Keratinocyte (primary cell): ENCODE measurements at regions not wholly inside any gene's neighbourhood (a gene's known extent, or its start where the extent isn't known, plus 50 kb on each side); places are given as distances from the start of the nearest gene placed in this dataset.

Source experiments
- DNase-seq: peaks from one replicate; pipeline ENCODE4 v3.0.0-alpha.2; 2011; ENCODE audit warnings: low read depth, missing footprints, low spot score
- FAIRE-seq: peaks from 2 replicates; lab custom pipeline; 2011; peaks lifted over from hg19 to GRCh38; lab: Jason Lieb, UNC
- H2AFZ ChIP-seq: 2 replicates; pipeline ENCODE4 v1.6.0; 2012; ENCODE audit warnings: low read length, control low read depth, inconsistent platforms; ENCODE audit not compliant: control insufficient read depth
- H3K27ac ChIP-seq: 2 replicates; pipeline ENCODE4 v1.5.1; 2011; ENCODE audit warnings: low read length; ENCODE audit not compliant: control insufficient read depth, insufficient read depth
- H3K27me3 ChIP-seq: 3 replicates; pipeline ENCODE4 v1.6.0; 2011; ENCODE audit warnings: low read length; ENCODE audit not compliant: control insufficient read depth, insufficient read depth; ENCODE audit errors: extremely low read depth
- H3K36me3 ChIP-seq, 2 experiments: 2 replicates in 1 of 2; 3 replicates in 1 of 2; pipeline ENCODE4 v1.5.1; 2011; ENCODE audit warnings: low read length in 2 of 2, mild to moderate bottlenecking in 1 of 2; ENCODE audit not compliant: control insufficient read depth in 2 of 2, insufficient read depth in 2 of 2; ENCODE audit errors: extremely low read depth in 1 of 2
- H3K4me1 ChIP-seq: 3 replicates; pipeline ENCODE4 v1.5.1; 2011; ENCODE audit warnings: low read length; ENCODE audit not compliant: control insufficient read depth, insufficient read depth; ENCODE audit errors: extremely low read depth
- H3K4me2 ChIP-seq: 3 replicates; pipeline ENCODE4 v1.6.0; 2011; ENCODE audit warnings: low read depth, low read length; ENCODE audit not compliant: control insufficient read depth, insufficient read depth; ENCODE audit errors: extremely low read depth
- H3K4me3 ChIP-seq, 3 experiments: fragments of 200-600 bp in 1 of 3; sonication (generic) in 1 of 3; 2 replicates in 2 of 3; 3 replicates in 1 of 3; pipeline ENCODE4 v1.5.1; 2011 to 2016; ENCODE audit warnings: low read length in 3 of 3, mild to moderate bottlenecking in 3 of 3, control low read depth in 2 of 3, inconsistent platforms in 1 of 3, low read depth in 1 of 3, mixed read lengths in 1 of 3, mixed run types in 1 of 3, moderate library complexity in 1 of 3; ENCODE audit not compliant: control insufficient read depth in 2 of 3, insufficient read depth in 2 of 3; ENCODE audit errors: extremely low read depth in 1 of 3
- H3K79me2 ChIP-seq: 2 replicates; pipeline ENCODE4 v1.6.0; 2012; ENCODE audit warnings: low read length; ENCODE audit not compliant: control insufficient read depth, insufficient read depth
- H3K9ac ChIP-seq: 3 replicates; pipeline ENCODE4 v1.6.0; 2011; ENCODE audit warnings: low read length; ENCODE audit not compliant: control insufficient read depth, insufficient read depth; ENCODE audit errors: extremely low read depth
- H3K9me1 ChIP-seq: 3 replicates; pipeline ENCODE4 v1.6.0; 2011; ENCODE audit warnings: low read length; ENCODE audit not compliant: control insufficient read depth, insufficient read depth; ENCODE audit errors: extremely low read depth
- H3K9me3 ChIP-seq: 2 replicates; pipeline ENCODE4 v1.5.1; 2012; ENCODE audit warnings: low read depth, low read length; ENCODE audit not compliant: control insufficient read depth
- H4K20me1 ChIP-seq: 3 replicates; pipeline ENCODE4 v1.6.0; 2011; ENCODE audit warnings: low read length; ENCODE audit not compliant: control insufficient read depth, insufficient read depth; ENCODE audit errors: extremely low read depth
- EZH2 ChIP-seq: IDR thresholded peaks from one replicate; pipeline ENCODE4 v1.6.1; 2012; ENCODE audit warnings: inconsistent platforms, mild to moderate bottlenecking, low read length, moderate library complexity
- dilution Hi-C: fragments of 300-500 bp; cut with MboI; formaldehyde crosslinking; loops from one replicate; pipeline ENCODE4 v1.7.0; 2020; ENCODE audit warnings: low sequenced_read_pairs; ENCODE audit not compliant: extremely low pct_ligation_motif_present
- TF ChIP-seq, protein P1 (sequence below), 3 experiments: IDR thresholded peaks in 1 of 3; conservative IDR thresholded peaks in 1 of 3; optimal IDR thresholded peaks in 1 of 3; 2 replicates in 2 of 3; 3 replicates in 1 of 3; pipeline versions ENCODE3 to v1.5.1; 2011; ENCODE audit warnings: low read length in 3 of 3, mild to moderate bottlenecking in 3 of 3, moderate library complexity in 2 of 3, control low read depth in 1 of 3, inconsistent platforms in 1 of 3; ENCODE audit not compliant: insufficient read depth in 2 of 3; ENCODE audit errors: extremely low read depth in 1 of 3

DNA sequence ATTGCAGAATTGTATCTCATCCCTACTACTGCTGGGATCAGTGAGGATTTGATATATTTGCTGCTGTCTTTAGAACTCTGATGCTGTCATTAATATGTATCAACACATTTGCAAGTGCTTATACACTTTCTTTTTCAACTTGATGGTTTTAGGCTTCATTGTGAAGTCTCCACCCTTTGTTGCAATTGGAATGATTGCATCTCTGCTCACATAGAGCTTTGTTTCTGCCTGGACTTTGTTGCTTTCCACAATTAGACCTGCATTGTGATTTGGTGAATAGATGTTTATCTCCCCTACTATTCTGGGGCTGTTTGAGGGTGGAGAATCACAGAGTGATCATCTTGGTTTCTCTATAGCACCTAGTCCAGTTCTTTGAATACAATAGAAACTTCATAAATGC lies 666.7 kb downstream of the EPM2A start:
- FAIRE-seq: no peak

DNA sequence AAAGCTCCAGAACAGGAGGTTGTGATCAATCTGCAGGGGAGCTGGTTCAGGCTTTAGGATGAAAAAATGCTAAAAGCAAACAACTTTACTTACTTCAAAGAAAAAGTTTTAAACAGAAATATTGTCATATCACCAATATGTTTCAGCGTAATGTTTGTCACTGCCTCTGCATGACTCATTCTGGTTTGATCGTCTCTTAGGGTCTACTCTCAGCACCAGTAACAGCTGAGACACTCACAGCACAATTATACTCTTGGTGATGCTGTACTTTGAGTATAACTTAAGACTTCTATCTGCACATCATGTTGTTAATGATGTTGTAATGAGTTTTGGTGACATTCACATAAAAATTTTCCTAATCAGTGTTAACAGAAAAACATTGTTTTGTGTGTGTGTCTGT lies 665.4 kb downstream of the EPM2A start:
- TF ChIP-seq, protein P1, sequence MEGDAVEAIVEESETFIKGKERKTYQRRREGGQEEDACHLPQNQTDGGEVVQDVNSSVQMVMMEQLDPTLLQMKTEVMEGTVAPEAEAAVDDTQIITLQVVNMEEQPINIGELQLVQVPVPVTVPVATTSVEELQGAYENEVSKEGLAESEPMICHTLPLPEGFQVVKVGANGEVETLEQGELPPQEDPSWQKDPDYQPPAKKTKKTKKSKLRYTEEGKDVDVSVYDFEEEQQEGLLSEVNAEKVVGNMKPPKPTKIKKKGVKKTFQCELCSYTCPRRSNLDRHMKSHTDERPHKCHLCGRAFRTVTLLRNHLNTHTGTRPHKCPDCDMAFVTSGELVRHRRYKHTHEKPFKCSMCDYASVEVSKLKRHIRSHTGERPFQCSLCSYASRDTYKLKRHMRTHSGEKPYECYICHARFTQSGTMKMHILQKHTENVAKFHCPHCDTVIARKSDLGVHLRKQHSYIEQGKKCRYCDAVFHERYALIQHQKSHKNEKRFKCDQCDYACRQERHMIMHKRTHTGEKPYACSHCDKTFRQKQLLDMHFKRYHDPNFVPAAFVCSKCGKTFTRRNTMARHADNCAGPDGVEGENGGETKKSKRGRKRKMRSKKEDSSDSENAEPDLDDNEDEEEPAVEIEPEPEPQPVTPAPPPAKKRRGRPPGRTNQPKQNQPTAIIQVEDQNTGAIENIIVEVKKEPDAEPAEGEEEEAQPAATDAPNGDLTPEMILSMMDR (optimal IDR thresholded peaks at IDR 0.05 in 1 of 3, IDR thresholded peaks at IDR 0.05 in 1 of 3, conservative IDR thresholded peaks at IDR 0.05 in 1 of 3; ENCODE audit: extremely low read depth in 1 of 3, insufficient read depth in 2 of 3, low read length in 3 of 3): no peak
- no peak for TF ChIP-seq EZH2
- H3K4me2 ChIP-seq: no peak overlapping the region
- H3K4me1 ChIP-seq: no peaks in the 10 kb centered on the region
- H3K27me3 ChIP-seq: no peaks in the 10 kb centered on the region
- no peak overlapping the region for H3K9ac ChIP-seq
- H3K79me2 ChIP-seq: no peaks in the 10 kb centered on the region
- H3K9me1 ChIP-seq: no peaks in the 10 kb centered on the region
- H3K4me3 ChIP-seq: no peak overlapping the region
- DNase-seq (no peak), FAIRE-seq (no peak)
- no peak overlapping the region for H3K27ac ChIP-seq
- no peak overlapping the region for H2AFZ ChIP-seq
- no peaks in the 10 kb centered on the region for H3K36me3 ChIP-seq
- H3K9me3 ChIP-seq: no peaks in the 10 kb centered on the region
- dilution Hi-C loops: no loop called here
- H4K20me1 ChIP-seq: no peaks in the 10 kb centered on the region

More for the DNA sequence above, 666.7 kb downstream of the EPM2A start:
- Histone ChIP-seq H3K9ac (no peak overlapping the region), H4K20me1 (no peaks in the 10 kb centered on the region), H3K27ac (no peak overlapping the region), H3K79me2 (no peaks in the 10 kb centered on the region), H3K4me1 (no peaks in the 10 kb centered on the region), H2AFZ (no peak overlapping the region), H3K4me3 (no peak overlapping the region), H3K4me2 (no peak overlapping the region), H3K9me3 (no peaks in the 10 kb centered on the region), H3K9me1 (no peaks in the 10 kb centered on the region), H3K27me3 (no peaks in the 10 kb centered on the region), H3K36me3 (no peaks in the 10 kb centered on the region)
- no peak for DNase-seq
- dilution Hi-C loops: no loop called here
- TF ChIP-seq EZH2: no peak
- TF ChIP-seq, protein P1 (optimal IDR thresholded peaks at IDR 0.05 in 1 of 3, IDR thresholded peaks at IDR 0.05 in 1 of 3, conservative IDR thresholded peaks at IDR 0.05 in 1 of 3; ENCODE audit: extremely low read depth in 1 of 3, insufficient read depth in 2 of 3, low read length in 3 of 3): no peak
